Upper lobe of left lung (tissue), 6 donors: ENCODE measurements at regions not wholly inside any gene's neighbourhood (a gene's known extent, or its start where the extent isn't known, plus 50 kb on each side); places are given as distances from the start of the nearest gene placed in this dataset.

Experiments
- ATAC-seq, 2 donors: fragments of 200-7000 bp; cut with Tn5 transposase; one replicate each; pipeline ENCODE4 v1.9.1; 2022; ENCODE audit warnings: mild to moderate bottlenecking in 2 of 2, moderate library complexity in 2 of 2; ENCODE audit not compliant: low FRiP score in 2 of 2
- DNase-seq, 2 donors: peaks; one replicate each; pipeline ENCODE4 v3.0.0-alpha.2; 2019 to 2020
- H3K27ac ChIP-seq, 4 donors: fragments of 200-600 bp; sonication (generic); one replicate each; pipeline ENCODE4 v1.5.1; 2016 to 2019
- H3K27me3 ChIP-seq, 4 donors: fragments of 200-600 bp; sonication (generic); one replicate each; pipeline ENCODE4 v1.5.1; 2017 to 2019
- H3K36me3 ChIP-seq, 4 donors: fragments of 200-600 bp; sonication (generic); one replicate each; pipeline ENCODE4 v1.5.1; 2016 to 2019
- H3K4me1 ChIP-seq, 4 donors: fragments of 200-600 bp; sonication (generic); one replicate each; pipeline ENCODE4 v1.5.1; 2018 to 2019
- H3K4me3 ChIP-seq, 4 donors: fragments of 200-600 bp; sonication (generic); one replicate each; pipeline ENCODE4 v1.5.1; 2017 to 2019; ENCODE audit warnings: mild to moderate bottlenecking in 2 of 4, moderate library complexity in 1 of 4
- H3K9me3 ChIP-seq, 4 donors: fragments of 200-600 bp; sonication (generic); one replicate each; pipeline ENCODE4 v1.5.1; 2018 to 2019
- EP300 ChIP-seq, 4 donors: sonication (generic); formaldehyde crosslinking; IDR thresholded peaks; one replicate each; pipeline ENCODE4 v1.5.1; 2017; ENCODE audit warnings: antibody characterized with exemption in 4 of 4, control low read depth in 2 of 4
- POLR2A ChIP-seq, 4 donors: fragments of 450-650 bp; IDR thresholded peaks; one replicate each; pipeline ENCODE4 v1.5.1; 2016 to 2017; ENCODE audit warnings: antibody characterized with exemption in 4 of 4, mild to moderate bottlenecking in 2 of 4
- POLR2AphosphoS5 ChIP-seq, 2 donors: sonication (generic); formaldehyde crosslinking; IDR thresholded peaks; one replicate each; pipeline ENCODE4 v1.5.1; 2017; ENCODE audit warnings: antibody characterized with exemption in 2 of 2
- WGBS, 2 donors: methylation state at CpG; one replicate each; pipeline ENCODE4 v1.1.5; 2017 to 2018; 5-methylcytosine and 5-hydroxymethylcytosine counted together
- TF ChIP-seq, protein P1 (sequence below), 6 experiments: fragments of 450-650 bp in 4 of 6; fragments of 200-600 bp in 2 of 6; sonication (generic) in 2 of 6; IDR thresholded peaks; one replicate each; pipeline ENCODE4 v1.5.1; 2016 to 2019; ENCODE audit warnings: antibody characterized with exemption in 6 of 6
- donor health status: DM: no; HTN: no; CAD: no; lungs with moderate emphysema.
- donor health status: DM: no; HTN: yes; CAD: no; lungs with severe emphysema.

DNA sequence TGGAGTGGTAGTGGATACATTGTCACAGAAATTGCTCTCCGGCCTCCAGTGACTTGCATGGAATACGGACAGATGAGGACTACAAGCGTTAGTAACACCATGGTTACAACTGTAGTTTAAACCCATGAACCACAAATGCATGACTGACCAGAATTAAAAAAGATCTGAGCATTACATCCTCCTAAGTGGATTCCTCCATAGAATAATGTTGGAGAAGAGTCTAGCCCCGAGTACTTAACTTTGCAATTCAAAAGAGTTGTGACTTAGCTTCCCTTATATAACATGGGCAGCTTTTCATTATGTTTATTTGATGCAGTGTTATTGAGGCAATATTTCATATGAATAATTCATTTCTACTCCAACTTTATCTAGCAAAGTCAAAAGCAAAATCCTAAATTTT is 457.2 kb upstream of the TMPO start:
- 88 to 89% methylated on average over 4 of the region's 4 CpGs for WGBS, 2 donors
- no peaks in the 10 kb centered on the region for H3K36me3 ChIP-seq
- H3K27ac ChIP-seq = no peak overlapping the region
- H3K27me3 ChIP-seq = no peaks in the 10 kb centered on the region
- TF ChIP-seq POLR2A (IDR thresholded peaks at IDR 0.05) (no peak), EP300 (IDR thresholded peaks at IDR 0.05) (no peak), POLR2AphosphoS5 (IDR thresholded peaks at IDR 0.05) (no peak)
- TF ChIP-seq, protein P1, sequence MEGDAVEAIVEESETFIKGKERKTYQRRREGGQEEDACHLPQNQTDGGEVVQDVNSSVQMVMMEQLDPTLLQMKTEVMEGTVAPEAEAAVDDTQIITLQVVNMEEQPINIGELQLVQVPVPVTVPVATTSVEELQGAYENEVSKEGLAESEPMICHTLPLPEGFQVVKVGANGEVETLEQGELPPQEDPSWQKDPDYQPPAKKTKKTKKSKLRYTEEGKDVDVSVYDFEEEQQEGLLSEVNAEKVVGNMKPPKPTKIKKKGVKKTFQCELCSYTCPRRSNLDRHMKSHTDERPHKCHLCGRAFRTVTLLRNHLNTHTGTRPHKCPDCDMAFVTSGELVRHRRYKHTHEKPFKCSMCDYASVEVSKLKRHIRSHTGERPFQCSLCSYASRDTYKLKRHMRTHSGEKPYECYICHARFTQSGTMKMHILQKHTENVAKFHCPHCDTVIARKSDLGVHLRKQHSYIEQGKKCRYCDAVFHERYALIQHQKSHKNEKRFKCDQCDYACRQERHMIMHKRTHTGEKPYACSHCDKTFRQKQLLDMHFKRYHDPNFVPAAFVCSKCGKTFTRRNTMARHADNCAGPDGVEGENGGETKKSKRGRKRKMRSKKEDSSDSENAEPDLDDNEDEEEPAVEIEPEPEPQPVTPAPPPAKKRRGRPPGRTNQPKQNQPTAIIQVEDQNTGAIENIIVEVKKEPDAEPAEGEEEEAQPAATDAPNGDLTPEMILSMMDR (IDR thresholded peaks at IDR 0.05) = no peak
- no peak for DNase-seq
- H3K4me1 ChIP-seq = no peaks in the 10 kb centered on the region
- H3K4me3 ChIP-seq = no peak overlapping the region
- no peak for ATAC-seq
- no peaks in the 10 kb centered on the region for H3K9me3 ChIP-seq

DNA sequence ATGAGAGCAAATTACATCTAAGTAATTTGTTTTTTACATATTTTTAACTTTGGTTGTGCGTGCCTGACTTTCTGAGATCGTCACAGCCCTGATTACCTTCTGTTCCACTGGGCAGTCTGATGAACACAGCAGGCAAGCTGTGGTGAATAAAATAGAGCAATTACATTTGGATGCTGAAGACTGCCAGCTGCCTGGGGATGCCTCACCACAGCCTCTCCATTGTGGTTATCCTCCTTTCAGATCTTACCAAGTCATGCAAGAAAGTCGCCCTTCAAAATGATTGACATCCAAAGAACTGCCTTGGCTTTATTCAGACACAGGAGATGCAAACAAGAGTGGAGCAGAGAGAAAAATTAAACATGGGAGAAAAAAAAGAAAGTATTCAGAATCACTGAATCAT is 456.6 kb upstream of the TMPO start:
- H3K27me3 ChIP-seq = no peaks in the 10 kb centered on the region
- WGBS, 2 donors = 93 to 95% methylated on average over 3 of the region's 3 CpGs
- no peak overlapping the region for H3K27ac ChIP-seq
- TF ChIP-seq EP300 (IDR thresholded peaks at IDR 0.05) = no peak
- TF ChIP-seq, protein P1 (IDR thresholded peaks at IDR 0.05) = no peak
- TF ChIP-seq POLR2A (IDR thresholded peaks at IDR 0.05) = no peak
- TF ChIP-seq POLR2AphosphoS5 (IDR thresholded peaks at IDR 0.05) = no peak
- ATAC-seq (no peak), DNase-seq (no peak)
- H3K4me1 ChIP-seq = no peaks in the 10 kb centered on the region
- no peak overlapping the region for H3K4me3 ChIP-seq
- H3K9me3 ChIP-seq = no peaks in the 10 kb centered on the region
- H3K36me3 ChIP-seq = no peaks in the 10 kb centered on the region

DNA sequence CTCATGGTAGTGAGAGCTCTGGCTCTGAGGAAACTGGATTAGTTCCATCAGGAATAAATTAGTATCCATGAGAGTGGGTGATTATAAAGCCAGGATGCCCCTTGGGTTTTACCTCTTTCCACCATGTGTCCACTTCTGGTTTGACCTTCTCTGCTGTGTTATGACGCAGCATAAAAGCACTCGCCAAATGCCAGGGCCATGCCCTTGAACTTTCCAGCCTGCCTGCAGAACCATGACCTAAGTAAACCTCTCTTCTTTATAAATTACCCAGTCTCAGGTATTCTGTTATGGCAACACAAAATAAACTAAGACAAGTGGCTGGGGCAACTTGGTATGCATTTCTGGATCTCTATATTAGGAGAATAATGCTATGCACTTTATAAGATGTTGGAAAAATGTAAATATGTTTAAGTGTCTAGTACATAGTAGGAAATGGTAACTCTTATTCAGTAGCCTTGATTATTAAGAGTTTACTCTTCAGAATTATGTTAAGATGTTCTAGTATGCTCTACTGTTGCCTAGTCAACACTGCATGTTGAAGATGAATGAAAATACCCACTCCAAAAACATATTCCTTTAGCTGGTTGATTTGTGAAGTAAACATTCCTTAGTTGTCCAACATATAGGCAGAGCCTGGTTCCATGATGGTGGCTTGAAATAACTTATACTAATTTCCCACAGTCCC is 455.6 kb upstream of the TMPO start:
- Histone ChIP-seq H3K36me3 (no peaks in the 10 kb centered on the region), H3K27me3 (no peaks in the 10 kb centered on the region), H3K4me3 (no peak overlapping the region), H3K9me3 (no peaks in the 10 kb centered on the region), H3K27ac (no peak overlapping the region), H3K4me1 (no peaks in the 10 kb centered on the region)
- ATAC-seq (no peak), DNase-seq (no peak)
- WGBS, 2 donors = 44 to 79% methylated on average over 2 of the region's 2 CpGs
- TF ChIP-seq POLR2A (IDR thresholded peaks at IDR 0.05) (no peak), EP300 (IDR thresholded peaks at IDR 0.05) (no peak), POLR2AphosphoS5 (IDR thresholded peaks at IDR 0.05) (no peak)
- TF ChIP-seq, protein P1 (IDR thresholded peaks at IDR 0.05) = no peak

DNA sequence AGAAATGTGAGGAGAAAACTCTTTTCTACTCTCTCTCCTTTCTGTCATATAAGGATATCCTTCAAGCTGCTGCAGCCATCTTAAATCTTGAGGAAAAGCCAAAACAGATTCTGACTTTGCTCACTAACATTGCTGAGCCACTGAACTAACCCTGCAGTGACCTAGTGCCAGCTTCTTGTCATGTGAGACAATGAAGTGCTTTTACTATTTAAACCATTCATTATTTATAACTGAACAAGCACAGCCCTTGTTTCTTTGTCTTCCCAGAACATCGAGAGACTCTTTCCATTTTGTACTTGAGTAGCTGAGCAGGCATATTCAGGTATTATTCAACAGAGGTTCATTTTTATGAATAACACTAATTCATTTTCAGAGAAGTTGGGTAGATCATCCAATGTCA is 455.0 kb upstream of the TMPO start:
- no peak for TF ChIP-seq EP300 (IDR thresholded peaks at IDR 0.05)
- TF ChIP-seq, protein P1 (IDR thresholded peaks at IDR 0.05) = no peak
- TF ChIP-seq POLR2AphosphoS5 (IDR thresholded peaks at IDR 0.05) = no peak
- TF ChIP-seq POLR2A (IDR thresholded peaks at IDR 0.05) = no peak
- DNase-seq (no peak), ATAC-seq (no peak)
- no peaks in the 10 kb centered on the region for H3K9me3 ChIP-seq
- no peaks in the 10 kb centered on the region for H3K27me3 ChIP-seq
- H3K27ac ChIP-seq = no peak overlapping the region
- no peaks in the 10 kb centered on the region for H3K36me3 ChIP-seq
- no peak overlapping the region for H3K4me3 ChIP-seq
- H3K4me1 ChIP-seq = no peaks in the 10 kb centered on the region
- 67% methylated on average over 1 of the region's 1 CpG for WGBS, 2 donors
